IMR-90 (cell line): ENCODE measurements at regions not wholly inside any gene's neighbourhood (a gene's known extent, or its start where the extent isn't known, plus 50 kb on each side); places are given as distances from the start of the nearest gene placed in this dataset.

Source experiments
- ATAC-seq: fragments of 200-7000 bp; cut with Tn5 transposase; 2 replicates; pipeline ENCODE4 v1.9.1; 2020; ENCODE audit warnings: low read depth, mild to moderate bottlenecking, moderate library complexity
- BruUV-seq: library from RNA; stranded (reverse); fragments of 400-500 nt; replicated peaks from 2 replicates; lab custom pipeline; 2021; lab: Mats Ljungman, UMichigan
- CTCF ChIA-PET: fragments of 300-600 bp; formaldehyde crosslinking; extraction: SDS; loops from one replicate; lab custom pipeline; 2021; ENCODE audit warnings: antibody characterized with exemption; lab: Yijun Ruan, JAX
- POLR2A ChIA-PET: fragments of 300-600 bp; sonication (Branson Sonifier 250); formaldehyde crosslinking; loops from one replicate; lab custom pipeline; 2022; ENCODE audit warnings: antibody characterized with exemption; ENCODE audit not compliant: unreplicated experiment; lab: Charles Lee
- DNase-seq: peaks from one replicate; pipeline ENCODE4 v3.0.0; 2013
- H2AFZ ChIP-seq: replicated peaks from 2 replicates; pipeline ENCODE3; 2013; ENCODE audit warnings: low read length, mild to moderate bottlenecking; ENCODE audit not compliant: poor library complexity
- H2AK5ac ChIP-seq: 2 replicates; pipeline ENCODE4 v1.6.1; 2013; ENCODE audit warnings: low read depth, low read length, inconsistent platforms
- H2AK9ac ChIP-seq: replicated peaks from 2 replicates; pipeline ENCODE3; 2013; ENCODE audit warnings: mild to moderate bottlenecking, low read depth, low read length, moderate library complexity; ENCODE audit not compliant: poor library complexity
- H2BK120ac ChIP-seq: 2 replicates; pipeline ENCODE4 v1.6.1; 2013; ENCODE audit warnings: low read depth, low read length, inconsistent platforms
- H2BK15ac ChIP-seq: 3 replicates; pipeline ENCODE4 v1.6.1; 2013; ENCODE audit warnings: low read depth, low read length, inconsistent platforms
- H2BK20ac ChIP-seq: 2 replicates; pipeline ENCODE4 v1.6.1; 2013; ENCODE audit warnings: low read depth, mild to moderate bottlenecking, inconsistent platforms, low read length, moderate library complexity
- H2BK5ac ChIP-seq: 2 replicates; pipeline ENCODE4 v1.6.1; 2013; ENCODE audit warnings: mild to moderate bottlenecking, low read depth, low read length, inconsistent platforms; ENCODE audit not compliant: poor library complexity, severe bottlenecking
- H3K14ac ChIP-seq: replicated peaks from 2 replicates; pipeline ENCODE4 v1.6.1; 2013; ENCODE audit warnings: low read depth, low read length, inconsistent platforms
- H3K18ac ChIP-seq: 2 replicates; pipeline ENCODE4 v1.6.1; 2013; ENCODE audit warnings: low read depth, low read length, control low read depth
- H3K23ac ChIP-seq: 2 replicates; pipeline ENCODE4 v1.6.1; 2013; ENCODE audit warnings: low read depth, low read length, inconsistent platforms
- H3K27ac ChIP-seq: 2 replicates; pipeline ENCODE4 v1.5.1; 2013; ENCODE audit warnings: mild to moderate bottlenecking, control low read depth, low read length; ENCODE audit not compliant: insufficient read depth
- H3K27me3 ChIP-seq: 2 replicates; pipeline ENCODE4 v1.6.1; 2013; ENCODE audit warnings: low read length; ENCODE audit not compliant: control insufficient read depth, insufficient read depth
- H3K36me3 ChIP-seq: 2 replicates; pipeline ENCODE4 v1.6.1; 2013; ENCODE audit warnings: low read length, mixed read lengths; ENCODE audit not compliant: control insufficient read depth, insufficient read depth
- H3K4ac ChIP-seq: 2 replicates; pipeline ENCODE4 v1.6.1; 2013; ENCODE audit warnings: low read depth, low read length, inconsistent platforms
- H3K4me1 ChIP-seq: 2 replicates; pipeline ENCODE4 v1.6.1; 2013; ENCODE audit warnings: low read length, mixed read lengths; ENCODE audit not compliant: control insufficient read depth, insufficient read depth
- H3K4me2 ChIP-seq: 2 replicates; pipeline ENCODE4 v1.6.1; 2013; ENCODE audit warnings: low read depth, mild to moderate bottlenecking, control low read depth, low read length, moderate library complexity
- H3K4me3 ChIP-seq: 2 replicates; pipeline ENCODE4 v1.5.1; 2013; ENCODE audit warnings: low read depth, mild to moderate bottlenecking, control low read depth, low read length, moderate library complexity; ENCODE audit not compliant: insufficient read depth
- H3K56ac ChIP-seq: 2 replicates; pipeline ENCODE4 v1.6.1; 2013; ENCODE audit warnings: low read length, inconsistent platforms; ENCODE audit not compliant: insufficient read depth; ENCODE audit errors: extremely low read depth
- H3K79me1 ChIP-seq, 2 experiments: 2 replicates each; pipeline ENCODE4 v1.6.1; 2013; ENCODE audit warnings: low read length in 2 of 2, inconsistent platforms in 1 of 2, low read depth in 1 of 2
- H3K9ac ChIP-seq: 2 replicates; pipeline ENCODE4 v1.6.1; 2013; ENCODE audit warnings: low read depth, low read length, control low read depth
- H3K9me1 ChIP-seq: 2 replicates; pipeline ENCODE4 v1.6.1; 2013; ENCODE audit warnings: low read length, inconsistent platforms; ENCODE audit not compliant: insufficient read depth
- H3K9me3 ChIP-seq: 2 replicates; pipeline ENCODE4 v1.6.1; 2013; ENCODE audit warnings: low read length; ENCODE audit not compliant: control insufficient read depth, insufficient read depth
- H4K20me1 ChIP-seq: 2 replicates; pipeline ENCODE4 v1.6.1; 2013; ENCODE audit warnings: low read length, inconsistent platforms; ENCODE audit not compliant: insufficient read depth
- H4K5ac ChIP-seq: 2 replicates; pipeline ENCODE4 v1.6.1; 2013; ENCODE audit warnings: mild to moderate bottlenecking, low read depth, low read length, control low read depth
- H4K8ac ChIP-seq, 2 experiments: 2 replicates each; pipeline ENCODE4 v1.6.1; 2013; ENCODE audit warnings: low read depth in 2 of 2, low read length in 2 of 2, control low read depth in 1 of 2, inconsistent platforms in 1 of 2
- H4K91ac ChIP-seq: 2 replicates; pipeline ENCODE4 v1.6.1; 2013; ENCODE audit warnings: low read depth, low read length, inconsistent platforms; ENCODE audit not compliant: insufficient read depth
- BHLHE40 ChIP-seq: fragments of 150-350 bp; IDR thresholded peaks from 2 replicates; pipeline ENCODE4 v1.6.1; 2016; ENCODE audit warnings: mild to moderate bottlenecking, low read depth, low read length
- CEBPB ChIP-seq: IDR thresholded peaks from 2 replicates; pipeline ENCODE4 v1.6.1; 2012; ENCODE audit warnings: low read depth, low read length, improper control_type of control experiment
- CTCF ChIP-seq: conservative IDR thresholded peaks from 2 replicates; pipeline ENCODE4 v1.5.1; 2012; ENCODE audit warnings: mild to moderate bottlenecking, low read depth, low read length, improper control_type of control experiment
- ELK1 ChIP-seq: fragments of 150-350 bp; IDR thresholded peaks from 2 replicates; pipeline ENCODE4 v1.6.1; 2016; ENCODE audit warnings: low read depth, mild to moderate bottlenecking, low read length, moderate library complexity, borderline replicate concordance
- FOS ChIP-seq: fragments of 150-350 bp; IDR thresholded peaks from 2 replicates; pipeline ENCODE4 v1.6.1; 2016; ENCODE audit warnings: low read depth, low read length
- MAZ ChIP-seq: IDR thresholded peaks from 2 replicates; pipeline ENCODE4 v1.6.1; 2012; ENCODE audit warnings: low read depth, mild to moderate bottlenecking, low read length, improper control_type of control experiment, moderate library complexity, borderline replicate concordance
- MXI1 ChIP-seq: IDR thresholded peaks from 2 replicates; pipeline ENCODE4 v1.6.1; 2012; ENCODE audit warnings: low read depth, mild to moderate bottlenecking, low read length, moderate library complexity, borderline replicate concordance
- NFE2L2 ChIP-seq: fragments of 150-350 bp; IDR thresholded peaks from 2 replicates; pipeline ENCODE4 v1.6.1; 2016; ENCODE audit warnings: low read depth, mild to moderate bottlenecking, low read length
- POLR2A ChIP-seq: IDR thresholded peaks from 2 replicates; pipeline ENCODE4 v1.6.1; 2012; ENCODE audit warnings: mild to moderate bottlenecking, low read depth, low read length
- RAD21 ChIP-seq: IDR thresholded peaks from 2 replicates; pipeline ENCODE4 v1.6.1; 2012; ENCODE audit warnings: low read length, improper control_type of control experiment
- RCOR1 ChIP-seq: IDR thresholded peaks from 2 replicates; pipeline ENCODE4 v1.6.1; 2012; ENCODE audit warnings: mild to moderate bottlenecking, low read length, improper control_type of control experiment; ENCODE audit not compliant: insufficient replicate concordance
- RFX5 ChIP-seq: IDR thresholded peaks from 2 replicates; pipeline ENCODE4 v1.8.0; 2012; ENCODE audit warnings: low read depth, mild to moderate bottlenecking, low read length, moderate library complexity
- SMC3 ChIP-seq: fragments of 150-350 bp; IDR thresholded peaks from 2 replicates; pipeline ENCODE4 v1.6.1; 2016; ENCODE audit warnings: low read depth, mild to moderate bottlenecking, antibody characterized with exemption, low read length, moderate library complexity
- USF2 ChIP-seq: fragments of 150-350 bp; IDR thresholded peaks from 2 replicates; pipeline ENCODE4 v1.6.1; 2017; ENCODE audit warnings: mild to moderate bottlenecking, antibody characterized with exemption, low read length, low read depth
- WGBS, 2 experiments: methylation state at CpG; one replicate each; pipeline versions ENCODE4 v1.1.5 to v1.1.7; 2013; ENCODE audit warnings: missing lambda C conversion rate in 2 of 2; ENCODE audit not compliant: insufficient read length in 1 of 2; ENCODE audit errors: extremely low coverage in 2 of 2; 5-methylcytosine and 5-hydroxymethylcytosine counted together
- dilution Hi-C: fragments of 300-500 bp; cut with HindIII; formaldehyde crosslinking; loops from one replicate; pipeline ENCODE4 v1.14.3; 2018; ENCODE audit warnings: low sequenced_read_pairs; ENCODE audit not compliant: unreplicated experiment
- in situ Hi-C: fragments of 300-500 bp; cut with MboI; formaldehyde crosslinking; loops from 3 replicates; pipeline ENCODE4 v1.14.3; 2019; ENCODE audit warnings: low sequenced_read_pairs, inconsistent platforms, mixed read lengths
- intact Hi-C: fragments of 100-400 bp; cut with micrococcal nuclease; formaldehyde crosslinking; loops from 2 replicates; pipeline ENCODE4 v1.10.0; 2022

GRCh38 chr20:50415516-50416268 lies 94.5 kb upstream of the PTPN1 start:
- peak overlapping the region; percentile 81 for H3K4ac ChIP-seq
- no peaks in the 10 kb centered on the region for H3K36me3 ChIP-seq
- whole genome bisulfite sequencing, 2 experiments = 1% methylated on average over 15 of the region's 25 CpGs; no CpG with 5 or more reads in 1 of the 2 experiments
- H3K18ac ChIP-seq = peak overlapping the region; percentile 89
- H3K14ac ChIP-seq = peak overlapping the region; percentile 85
- intact Hi-C loops = no loop called here
- H3K9me1 ChIP-seq = peaks cover 10% of the 10 kb centered on the region
- dilution Hi-C loops = no loop called here
- DNase-seq = peak; percentile 87
- H3K4me3 ChIP-seq = no peak overlapping the region
- peak overlapping the region; percentile 95 for H4K91ac ChIP-seq
- peak overlapping the region; percentile 74 to 86 for H4K8ac ChIP-seq
- H3K79me1 ChIP-seq = peaks cover 0 to 8% of the 10 kb centered on the region in 2 experiments; a peak in 1 of 4 replicates
- ChIA-PET POLR2A (interaction anchor here (0.7 to 0.8 kb wide), 2 partner anchors 12 to 502 kb away, joined by 3 read pairs; no protein-coding TSS in a partner anchor), CTCF (no interaction called here)
- ATAC-seq = peak; percentile 95
- peak overlapping the region; percentile 53 for H3K9ac ChIP-seq
- H4K20me1 ChIP-seq = no peaks in the 10 kb centered on the region
- H2BK20ac ChIP-seq = peak overlapping the region; percentile 89
- peak overlapping the region; percentile 80 for H3K56ac ChIP-seq
- H3K4me1 ChIP-seq = peaks cover 16% of the 10 kb centered on the region
- peak overlapping the region; percentile 25 for H2BK5ac ChIP-seq
- peak overlapping the region; percentile 92 for H3K23ac ChIP-seq
- BruUV-seq = no TSS peak
- peak overlapping the region; percentile 24 for H3K4me2 ChIP-seq
- peak overlapping the region; percentile 95 for H2BK120ac ChIP-seq
- H3K27ac ChIP-seq = peak overlapping the region; percentile 84
- H2AK9ac ChIP-seq = peak overlapping the region; percentile 13
- peak overlapping the region; percentile 90 for H4K5ac ChIP-seq
- peaks cover 8% of the 10 kb centered on the region; the same call in 1 of the 2 replicates for H3K9me3 ChIP-seq
- in situ Hi-C loops = no loop called here
- H3K27me3 ChIP-seq = no peaks in the 10 kb centered on the region
- peak overlapping the region; percentile 59; the same call in 2 of the 3 replicates for H2BK15ac ChIP-seq
- H2AK5ac ChIP-seq = peak overlapping the region; percentile 97
- peak overlapping the region; percentile 75 for H2AFZ ChIP-seq
- TF ChIP-seq RAD21 (no peak; the same call in 1 of the 2 replicates), POLR2A (0 out of 2 replicates have a peak, but pooled peaks have one; percentile 38), SMC3 (no peak), NFE2L2 (no peak), RFX5 (no peak), USF2 (peak; percentile 32; the same call in 1 of the 2 replicates), CEBPB (no peak), CTCF (no peak), FOS (no peak; the same call in 1 of the 2 replicates), RCOR1 (peak; percentile 21), BHLHE40 (no peak), ELK1 (no peak), MAZ (peak; percentile 62; the same call in 1 of the 2 replicates), MXI1 (no peak; the same call in 1 of the 2 replicates)
